RWPE2 (cell line): ENCODE measurements at regions not wholly inside any gene's neighbourhood (a gene's known extent, or its start where the extent isn't known, plus 50 kb on each side); places are given as distances from the start of the nearest gene placed in this dataset.

Experiments used
- ATAC-seq: fragments of 200-7000 bp; cut with Tn5 transposase; 3 replicates; pipeline ENCODE4 v1.9.1; 2021; ENCODE audit warnings: low read depth
- DNase-seq: peaks from one replicate; pipeline ENCODE4 v3.0.0-alpha.2; 2020; ENCODE audit warnings: low spot score
- H3K27ac ChIP-seq: fragments of 450-650 bp; 2 replicates; pipeline ENCODE4 v1.5.1; 2017; ENCODE audit warnings: mild to moderate bottlenecking; ENCODE audit not compliant: poor library complexity, severe bottlenecking
- H3K27me3 ChIP-seq: fragments of 250-450 bp; sonication (Bioruptor Pico); 2 replicates; pipeline ENCODE4 v1.5.1; 2021; ENCODE audit warnings: mild to moderate bottlenecking, moderate library complexity; ENCODE audit not compliant: insufficient read depth, poor library complexity, severe bottlenecking
- H3K36me3 ChIP-seq: fragments of 250-450 bp; sonication (Bioruptor Pico); 2 replicates; pipeline ENCODE4 v1.5.1; 2020; ENCODE audit warnings: low read depth, mild to moderate bottlenecking, moderate library complexity
- H3K4me1 ChIP-seq: fragments of 250-450 bp; sonication (Bioruptor Pico); 2 replicates; pipeline ENCODE4 v1.5.1; 2021; ENCODE audit warnings: mild to moderate bottlenecking, moderate library complexity; ENCODE audit not compliant: insufficient read depth, poor library complexity, severe bottlenecking
- H3K4me3 ChIP-seq: fragments of 250-450 bp; sonication (Bioruptor Pico); 2 replicates; pipeline ENCODE4 v1.5.1; 2021; ENCODE audit warnings: mild to moderate bottlenecking, moderate library complexity; ENCODE audit not compliant: severe bottlenecking
- H3K9me3 ChIP-seq: fragments of 250-450 bp; sonication (Bioruptor Pico); 2 replicates; pipeline ENCODE4 v1.5.1; 2021; ENCODE audit warnings: mild to moderate bottlenecking, moderate library complexity; ENCODE audit not compliant: severe bottlenecking
- TF ChIP-seq, protein P1 (sequence below): fragments of 450-650 bp; IDR thresholded peaks from one replicate; pipeline ENCODE4 v1.5.1; 2017; ENCODE audit warnings: mild to moderate bottlenecking, moderate library complexity; ENCODE audit not compliant: poor library complexity, severe bottlenecking

DNA sequence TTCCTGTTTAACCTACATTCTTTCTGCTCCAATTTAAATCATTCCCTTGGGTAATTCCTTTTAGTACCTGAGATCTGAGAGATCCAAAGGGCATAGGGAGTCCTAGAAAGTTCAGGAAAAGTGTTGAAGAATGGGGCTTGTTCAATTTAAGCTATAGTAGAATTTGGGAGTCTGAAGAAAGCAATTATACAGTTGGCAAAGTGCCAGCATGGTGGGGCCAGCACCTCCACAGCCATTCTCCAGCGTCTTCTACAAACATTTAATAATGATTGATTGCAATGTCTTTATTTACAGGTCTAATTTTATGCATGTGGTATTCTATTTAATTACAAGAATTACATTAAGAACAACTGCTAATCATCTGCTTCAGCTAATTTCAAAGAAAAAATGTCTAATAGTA lies 957.7 kb upstream of the GYPC start:
- no peak for DNase-seq

DNA sequence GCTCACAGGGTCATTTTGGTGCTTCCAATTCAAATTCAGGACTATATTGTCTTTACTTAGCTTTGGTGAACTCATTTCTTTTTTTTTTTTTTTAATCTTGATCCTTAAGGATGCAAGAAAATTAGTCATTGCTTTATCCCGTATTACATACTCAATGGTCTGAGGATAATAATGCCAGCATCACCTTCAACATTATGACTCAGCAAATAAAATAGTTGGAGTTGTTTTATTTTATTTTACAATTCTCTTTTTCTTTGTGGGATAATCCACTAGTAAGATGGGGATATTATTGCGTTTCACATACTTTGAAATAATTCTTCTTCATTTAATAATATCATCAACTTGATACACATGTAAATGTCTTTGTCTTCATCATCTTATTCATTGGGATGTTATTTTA lies 954.9 kb upstream of the GYPC start:
- Histone ChIP-seq H3K4me1 (no peaks in the 10 kb centered on the region), H3K4me3 (no peak overlapping the region), H3K9me3 (no peaks in the 10 kb centered on the region), H3K27me3 (no peaks in the 10 kb centered on the region), H3K27ac (no peak overlapping the region), H3K36me3 (no peaks in the 10 kb centered on the region)
- TF ChIP-seq, protein P1, sequence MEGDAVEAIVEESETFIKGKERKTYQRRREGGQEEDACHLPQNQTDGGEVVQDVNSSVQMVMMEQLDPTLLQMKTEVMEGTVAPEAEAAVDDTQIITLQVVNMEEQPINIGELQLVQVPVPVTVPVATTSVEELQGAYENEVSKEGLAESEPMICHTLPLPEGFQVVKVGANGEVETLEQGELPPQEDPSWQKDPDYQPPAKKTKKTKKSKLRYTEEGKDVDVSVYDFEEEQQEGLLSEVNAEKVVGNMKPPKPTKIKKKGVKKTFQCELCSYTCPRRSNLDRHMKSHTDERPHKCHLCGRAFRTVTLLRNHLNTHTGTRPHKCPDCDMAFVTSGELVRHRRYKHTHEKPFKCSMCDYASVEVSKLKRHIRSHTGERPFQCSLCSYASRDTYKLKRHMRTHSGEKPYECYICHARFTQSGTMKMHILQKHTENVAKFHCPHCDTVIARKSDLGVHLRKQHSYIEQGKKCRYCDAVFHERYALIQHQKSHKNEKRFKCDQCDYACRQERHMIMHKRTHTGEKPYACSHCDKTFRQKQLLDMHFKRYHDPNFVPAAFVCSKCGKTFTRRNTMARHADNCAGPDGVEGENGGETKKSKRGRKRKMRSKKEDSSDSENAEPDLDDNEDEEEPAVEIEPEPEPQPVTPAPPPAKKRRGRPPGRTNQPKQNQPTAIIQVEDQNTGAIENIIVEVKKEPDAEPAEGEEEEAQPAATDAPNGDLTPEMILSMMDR: no peak
- no peak for DNase-seq
- no peak for ATAC-seq

More for the DNA sequence above, 957.7 kb upstream of the GYPC start:
- H3K9me3 ChIP-seq: no peaks in the 10 kb centered on the region
- no peak overlapping the region for H3K27ac ChIP-seq
- H3K36me3 ChIP-seq: no peaks in the 10 kb centered on the region
- no peak for ATAC-seq
- H3K27me3 ChIP-seq: no peaks in the 10 kb centered on the region
- TF ChIP-seq, protein P1: no peak
- no peak overlapping the region for H3K4me3 ChIP-seq
- H3K4me1 ChIP-seq: no peaks in the 10 kb centered on the region

DNA sequence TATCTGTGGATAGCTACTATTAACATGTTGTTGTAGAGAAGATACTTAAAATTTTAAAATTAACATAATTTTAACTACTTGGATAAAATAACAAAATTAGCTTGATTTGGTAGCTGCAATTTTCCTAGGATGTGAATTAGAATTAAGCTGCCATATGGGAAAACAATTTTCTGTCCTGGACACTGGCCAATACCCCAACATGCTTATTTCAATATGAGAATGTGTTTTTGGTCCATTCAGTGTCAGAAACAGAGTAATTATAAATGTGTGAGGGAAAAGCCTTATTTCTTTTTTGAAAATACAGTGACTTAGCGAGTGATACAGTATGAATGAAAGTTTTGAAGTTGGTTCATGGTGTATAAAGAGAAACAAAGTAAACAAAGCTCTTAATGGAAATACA lies 948.3 kb upstream of the GYPC start:
- Histone ChIP-seq H3K4me1 (no peaks in the 10 kb centered on the region), H3K27ac (no peak overlapping the region), H3K27me3 (no peaks in the 10 kb centered on the region), H3K4me3 (no peak overlapping the region), H3K9me3 (no peaks in the 10 kb centered on the region), H3K36me3 (no peaks in the 10 kb centered on the region)
- TF ChIP-seq, protein P1: no peak
- ATAC-seq (no peak), DNase-seq (no peak)

DNA sequence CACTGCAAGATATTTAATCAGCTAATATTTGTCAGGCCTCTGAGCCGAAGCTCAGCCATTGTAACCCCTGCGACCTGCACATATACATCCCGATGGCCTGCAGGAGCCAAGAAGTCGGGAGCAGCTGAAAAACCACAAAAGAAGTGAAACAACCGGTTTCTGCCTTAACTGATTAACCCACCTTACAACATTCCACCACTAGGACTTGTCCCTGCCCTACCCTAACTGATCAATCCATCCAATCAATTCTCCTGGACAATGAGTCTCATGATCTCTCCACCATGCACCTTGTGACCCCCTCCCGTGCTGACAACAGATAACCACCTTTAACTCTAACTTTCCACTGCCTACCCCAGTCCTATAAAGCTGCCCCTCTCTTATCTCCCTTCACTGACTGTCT lies 945.4 kb upstream of the GYPC start:
- Histone ChIP-seq H3K9me3 (no peaks in the 10 kb centered on the region), H3K4me1 (no peaks in the 10 kb centered on the region), H3K27ac (no peak overlapping the region), H3K27me3 (no peaks in the 10 kb centered on the region), H3K36me3 (no peaks in the 10 kb centered on the region), H3K4me3 (no peak overlapping the region)
- ATAC-seq (no peak), DNase-seq (no peak)
- TF ChIP-seq, protein P1: no peak

DNA sequence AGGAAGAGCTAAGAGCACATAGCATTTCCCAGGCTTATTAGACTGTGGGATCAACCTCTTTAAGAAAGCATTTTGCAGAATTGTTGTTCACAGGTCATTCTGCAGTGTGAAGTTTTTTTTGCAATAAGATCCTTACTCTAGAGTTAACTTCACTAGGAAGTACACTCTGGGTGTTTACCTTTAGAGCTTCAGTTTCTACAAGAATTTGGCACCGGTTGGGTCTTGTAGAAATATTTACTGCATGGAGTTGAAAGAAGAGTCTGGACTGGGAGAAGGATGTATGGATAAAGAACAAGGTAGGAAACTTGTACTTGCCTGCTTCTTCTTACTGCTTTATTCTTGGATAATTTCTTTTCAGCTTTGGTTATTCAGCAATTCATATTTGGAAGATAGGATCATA lies 944.9 kb upstream of the GYPC start:
- ATAC-seq (no peak), DNase-seq (no peak)
- H3K36me3 ChIP-seq: no peaks in the 10 kb centered on the region
- H3K27ac ChIP-seq: no peak overlapping the region
- TF ChIP-seq, protein P1: no peak
- H3K4me1 ChIP-seq: no peaks in the 10 kb centered on the region
- H3K4me3 ChIP-seq: no peak overlapping the region
- H3K27me3 ChIP-seq: no peaks in the 10 kb centered on the region
- H3K9me3 ChIP-seq: no peaks in the 10 kb centered on the region
